Stomach smooth muscle (tissue), 2 donors: ENCODE measurements at regions not wholly inside any gene's neighbourhood (a gene's known extent, or its start where the extent isn't known, plus 50 kb on each side); places are given as distances from the start of the nearest gene placed in this dataset.
"Not testable (repeated sequence)": the region's sequence is repeated elsewhere in the genome, so short reads cannot be mapped to it uniquely, and the experiment has no call there.

Experiments used
- H3K27ac ChIP-seq: one replicate; pipeline ENCODE4 v1.7.0; 2013; ENCODE audit warnings: mild to moderate bottlenecking, low read length, inconsistent platforms
- H3K27me3 ChIP-seq, 2 donors: one replicate each; pipeline ENCODE4 v1.7.0; 2013; ENCODE audit warnings: low read length in 2 of 2; ENCODE audit not compliant: insufficient read depth in 2 of 2, control insufficient read depth in 1 of 2
- H3K36me3 ChIP-seq, 2 donors: one replicate each; pipeline ENCODE4 v1.7.0; 2013; ENCODE audit warnings: low read length in 2 of 2; ENCODE audit not compliant: control insufficient read depth in 2 of 2, insufficient read depth in 2 of 2
- H3K4me1 ChIP-seq: one replicate; pipeline ENCODE4 v1.7.0; 2013; ENCODE audit warnings: low read length; ENCODE audit not compliant: control insufficient read depth, insufficient read depth
- H3K4me3 ChIP-seq, 2 donors: one replicate each; pipeline ENCODE4 v1.7.0; 2013; ENCODE audit warnings: low read length in 2 of 2
- H3K9ac ChIP-seq, 2 donors: one replicate each; pipeline ENCODE4 v1.7.0; 2013; ENCODE audit warnings: low read length in 2 of 2, mild to moderate bottlenecking in 1 of 2
- H3K9me3 ChIP-seq, 2 donors: one replicate each; pipeline ENCODE4 v1.7.0; 2013; ENCODE audit warnings: low read length in 2 of 2; ENCODE audit not compliant: control insufficient read depth in 2 of 2
- donor health status: healthy.
- donor health status: Pancreatic carcinoma.

GRCh38 chr2:111319552-111319951 lies 198.8 kb downstream of the BCL2L11 start:
- H3K27ac ChIP-seq, H3K4me1 ChIP-seq, H3K9ac ChIP-seq, H3K27me3 ChIP-seq, H3K9me3 ChIP-seq, H3K36me3 ChIP-seq, H3K4me3 ChIP-seq: not testable (repeated sequence)

- not testable (repeated sequence) for H3K27me3 ChIP-seq, H3K9me3 ChIP-seq, H3K36me3 ChIP-seq, H3K27ac ChIP-seq, H3K4me1 ChIP-seq, H3K9ac ChIP-seq, H3K4me3 ChIP-seq
Observed at GRCh38 chr2:111320264-111320663, 199.6 kb downstream of the BCL2L11 start.

GRCh38 chr2:111320965-111321364 lies 200.3 kb downstream of the BCL2L11 start:
- H3K9ac ChIP-seq, H3K9me3 ChIP-seq, H3K27me3 ChIP-seq, H3K4me1 ChIP-seq, H3K27ac ChIP-seq, H3K4me3 ChIP-seq, H3K36me3 ChIP-seq: not testable (repeated sequence)

GRCh38 chr2:111323384-111323783 lies 202.7 kb downstream of the BCL2L11 start:
- H3K36me3 ChIP-seq, H3K27ac ChIP-seq, H3K4me3 ChIP-seq, H3K4me1 ChIP-seq, H3K9me3 ChIP-seq, H3K9ac ChIP-seq, H3K27me3 ChIP-seq: not testable (repeated sequence)

GRCh38 chr2:111327726-111328125 lies 207.0 kb downstream of the BCL2L11 start:
- H3K27me3 ChIP-seq, H3K4me3 ChIP-seq, H3K27ac ChIP-seq, H3K9me3 ChIP-seq, H3K9ac ChIP-seq, H3K36me3 ChIP-seq, H3K4me1 ChIP-seq: not testable (repeated sequence)

- not testable (repeated sequence) for H3K27ac ChIP-seq, H3K4me3 ChIP-seq, H3K27me3 ChIP-seq, H3K4me1 ChIP-seq, H3K36me3 ChIP-seq, H3K9ac ChIP-seq, H3K9me3 ChIP-seq
Observed at GRCh38 chr2:111329309-111329708, 208.6 kb downstream of the BCL2L11 start.

- not testable (repeated sequence) for H3K4me1 ChIP-seq, H3K9me3 ChIP-seq, H3K9ac ChIP-seq, H3K27ac ChIP-seq, H3K27me3 ChIP-seq, H3K4me3 ChIP-seq, H3K36me3 ChIP-seq
Observed at GRCh38 chr2:111331099-111331724, 210.5 kb downstream of the BCL2L11 start.

- H3K36me3 ChIP-seq, H3K9me3 ChIP-seq, H3K27ac ChIP-seq, H3K4me1 ChIP-seq, H3K4me3 ChIP-seq, H3K9ac ChIP-seq, H3K27me3 ChIP-seq: not testable (repeated sequence)
Observed at GRCh38 chr2:111335220-111335907, 214.7 kb downstream of the BCL2L11 start.

- H3K9me3 ChIP-seq, H3K27ac ChIP-seq, H3K4me3 ChIP-seq, H3K27me3 ChIP-seq, H3K36me3 ChIP-seq, H3K4me1 ChIP-seq, H3K9ac ChIP-seq: not testable (repeated sequence)
Observed at GRCh38 chr2:111338474-111338873, 217.8 kb downstream of the BCL2L11 start.

- H3K4me1 ChIP-seq, H3K9me3 ChIP-seq, H3K9ac ChIP-seq, H3K36me3 ChIP-seq, H3K27me3 ChIP-seq, H3K4me3 ChIP-seq, H3K27ac ChIP-seq: not testable (repeated sequence)
Observed at GRCh38 chr2:111339476-111339875, 218.8 kb downstream of the BCL2L11 start.

- not testable (repeated sequence) for H3K4me1 ChIP-seq, H3K9ac ChIP-seq, H3K36me3 ChIP-seq, H3K9me3 ChIP-seq, H3K27me3 ChIP-seq, H3K4me3 ChIP-seq, H3K27ac ChIP-seq
Observed at GRCh38 chr2:111344590-111344989, 223.9 kb downstream of the BCL2L11 start.
